A673 (cell line): ENCODE measurements at regions not wholly inside any gene's neighbourhood (a gene's known extent, or its start where the extent isn't known, plus 50 kb on each side); places are given as distances from the start of the nearest gene placed in this dataset.

Experiments
- BruUV-seq: library from RNA; stranded (reverse); fragments of 400-500 nt; replicated peaks from 2 replicates; lab custom pipeline; 2021; lab: Mats Ljungman, UMichigan
- CTCF ChIA-PET: fragments of 300-600 bp; sonication (Branson Sonifier 250); formaldehyde crosslinking; loops from one replicate; lab custom pipeline; 2022; ENCODE audit warnings: antibody characterized with exemption; lab: Charles Lee
- POLR2A ChIA-PET: fragments of 300-600 bp; sonication (Branson Sonifier 250); formaldehyde crosslinking; loops from one replicate; lab custom pipeline; 2022; ENCODE audit warnings: antibody characterized with exemption; ENCODE audit not compliant: low non-redundant PET; lab: Charles Lee
- DNase-seq: peaks from one replicate; pipeline ENCODE4 v3.0.0-alpha.2; 2015; ENCODE audit warnings: low spot score
- H3K27ac ChIP-seq: fragments of 200-600 bp; sonication (generic); 2 replicates; pipeline ENCODE4 v1.5.1; 2016; ENCODE audit warnings: mixed run types, low read depth, mild to moderate bottlenecking, mixed read lengths, antibody characterized with exemption, low read length; ENCODE audit not compliant: poor library complexity, severe bottlenecking
- H3K27me3 ChIP-seq: fragments of 200-600 bp; sonication (generic); replicated peaks from 2 replicates; pipeline ENCODE4 v1.6.1; 2017; ENCODE audit warnings: mixed run types, low read depth, mild to moderate bottlenecking, mixed read lengths, antibody characterized with exemption, low read length; ENCODE audit not compliant: insufficient read depth, poor library complexity
- H3K36me3 ChIP-seq: fragments of 200-600 bp; sonication (generic); 2 replicates; pipeline ENCODE4 v1.6.1; 2016; ENCODE audit warnings: mixed run types, mild to moderate bottlenecking, mixed read lengths, antibody characterized with exemption, low read length; ENCODE audit not compliant: insufficient read depth, poor library complexity, severe bottlenecking
- H3K4me1 ChIP-seq: fragments of 200-600 bp; sonication (generic); 2 replicates; pipeline ENCODE4 v1.6.1; 2017; ENCODE audit warnings: mixed run types, mild to moderate bottlenecking, mixed read lengths, antibody characterized with exemption, low read length; ENCODE audit not compliant: insufficient read depth, poor library complexity, severe bottlenecking
- H3K4me3 ChIP-seq: fragments of 200-600 bp; sonication (generic); 2 replicates; pipeline ENCODE4 v1.5.1; 2016; ENCODE audit warnings: low read depth, mixed run types, mild to moderate bottlenecking, mixed read lengths, low read length; ENCODE audit not compliant: poor library complexity, severe bottlenecking
- H3K9me3 ChIP-seq: fragments of 200-600 bp; sonication (generic); 2 replicates; pipeline ENCODE4 v1.6.1; 2016; ENCODE audit warnings: mixed run types, low read depth, mild to moderate bottlenecking, mixed read lengths, antibody characterized with exemption, low read length; ENCODE audit not compliant: poor library complexity, severe bottlenecking
- EZH2 ChIP-seq: fragments of 200-600 bp; sonication (generic); IDR thresholded peaks from 2 replicates; pipeline ENCODE4 v1.6.1; 2017; ENCODE audit warnings: borderline replicate concordance, low read depth, mild to moderate bottlenecking, mixed read lengths, antibody characterized with exemption, low read length; ENCODE audit not compliant: poor library complexity, severe bottlenecking
- intact Hi-C: fragments of 100-400 bp; cut with micrococcal nuclease; formaldehyde crosslinking; loops from one replicate; pipeline ENCODE4 v1.10.0; 2022; ENCODE audit not compliant: unreplicated experiment
- TF ChIP-seq, protein P1 (sequence below): fragments of 300-800, 200-600 bp; sonication (generic); conservative IDR thresholded peaks from 2 replicates; pipeline ENCODE4 v1.5.1; 2017; ENCODE audit warnings: low read depth, mild to moderate bottlenecking, antibody characterized with exemption, low read length, moderate library complexity, mixed read lengths

DNA sequence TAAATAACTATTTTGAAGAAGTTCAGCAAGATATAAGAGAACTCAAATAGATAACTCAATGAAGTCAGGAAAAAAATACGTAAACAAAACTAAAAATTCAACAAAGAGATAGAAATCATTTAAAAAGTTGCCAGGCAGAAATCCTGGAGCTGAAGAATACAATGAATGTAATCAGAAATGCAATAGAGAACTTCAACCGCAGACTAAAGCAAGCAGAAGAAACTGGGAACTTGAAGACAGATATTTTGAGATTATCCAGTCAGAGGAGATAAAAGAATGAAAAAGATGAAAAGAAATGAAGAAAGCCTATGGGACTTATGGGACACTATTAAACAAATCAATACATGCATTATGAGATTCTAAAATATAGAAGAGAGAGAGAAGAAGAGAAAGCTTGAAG lies 129.1 kb upstream of the LPAR1 start:
- intact Hi-C loops = no loop called here

DNA sequence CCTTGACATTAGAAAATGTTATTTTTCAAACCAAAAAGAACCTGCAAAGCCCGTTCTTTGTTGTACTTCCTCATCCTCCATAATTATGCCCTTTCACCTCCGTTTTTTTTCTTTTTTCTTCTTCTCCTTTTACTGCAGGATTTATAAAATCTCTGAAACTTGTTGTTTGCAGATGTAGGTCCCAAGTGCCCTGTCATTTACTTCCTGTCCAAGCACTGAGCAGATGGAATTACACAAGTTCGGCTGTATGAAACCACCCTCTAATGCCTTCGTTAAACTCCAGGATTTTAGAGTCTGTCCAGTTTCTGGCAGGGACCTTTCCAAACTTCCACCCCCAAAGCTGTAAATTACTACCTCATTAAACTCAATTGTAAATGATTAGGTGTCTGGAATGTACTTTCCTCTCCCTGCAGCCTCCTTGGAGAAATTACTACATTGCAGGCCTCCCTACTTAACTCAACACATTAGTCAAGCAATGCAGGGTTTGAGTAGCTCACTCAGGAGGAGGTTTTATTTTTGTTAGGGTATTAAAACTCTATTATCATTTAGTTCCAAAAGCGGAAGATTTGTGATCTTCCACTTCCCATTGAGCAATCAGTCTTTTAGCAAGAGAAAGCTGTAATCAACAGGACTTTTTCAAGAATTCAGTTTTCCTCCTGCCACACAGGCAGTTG lies 125.6 kb upstream of the LPAR1 start:
- POLR2A ChIA-PET = no interaction called here
- intact Hi-C loops = no loop called here
- DNase-seq = peak; percentile 82
- no TSS peak for BruUV-seq
- Histone ChIP-seq H3K4me3 (no peak overlapping the region), H3K4me1 (peaks cover 23% of the 10 kb centered on the region), H3K36me3 (no peaks in the 10 kb centered on the region), H3K27me3 (no peaks in the 10 kb centered on the region), H3K9me3 (peaks cover 12% of the 10 kb centered on the region), H3K27ac (peak overlapping the region; percentile 48)
- CTCF ChIA-PET = no interaction called here
- TF ChIP-seq EZH2 = no peak
- TF ChIP-seq, protein P1, sequence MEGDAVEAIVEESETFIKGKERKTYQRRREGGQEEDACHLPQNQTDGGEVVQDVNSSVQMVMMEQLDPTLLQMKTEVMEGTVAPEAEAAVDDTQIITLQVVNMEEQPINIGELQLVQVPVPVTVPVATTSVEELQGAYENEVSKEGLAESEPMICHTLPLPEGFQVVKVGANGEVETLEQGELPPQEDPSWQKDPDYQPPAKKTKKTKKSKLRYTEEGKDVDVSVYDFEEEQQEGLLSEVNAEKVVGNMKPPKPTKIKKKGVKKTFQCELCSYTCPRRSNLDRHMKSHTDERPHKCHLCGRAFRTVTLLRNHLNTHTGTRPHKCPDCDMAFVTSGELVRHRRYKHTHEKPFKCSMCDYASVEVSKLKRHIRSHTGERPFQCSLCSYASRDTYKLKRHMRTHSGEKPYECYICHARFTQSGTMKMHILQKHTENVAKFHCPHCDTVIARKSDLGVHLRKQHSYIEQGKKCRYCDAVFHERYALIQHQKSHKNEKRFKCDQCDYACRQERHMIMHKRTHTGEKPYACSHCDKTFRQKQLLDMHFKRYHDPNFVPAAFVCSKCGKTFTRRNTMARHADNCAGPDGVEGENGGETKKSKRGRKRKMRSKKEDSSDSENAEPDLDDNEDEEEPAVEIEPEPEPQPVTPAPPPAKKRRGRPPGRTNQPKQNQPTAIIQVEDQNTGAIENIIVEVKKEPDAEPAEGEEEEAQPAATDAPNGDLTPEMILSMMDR = no peak

More for the DNA sequence above, 129.1 kb upstream of the LPAR1 start:
- H3K36me3 ChIP-seq = no peaks in the 10 kb centered on the region
- TF ChIP-seq, protein P1 = no peak
- no peak for TF ChIP-seq EZH2
- DNase-seq = no peak
- H3K9me3 ChIP-seq = peaks cover 16% of the 10 kb centered on the region
- no peaks in the 10 kb centered on the region for H3K27me3 ChIP-seq
- no peak overlapping the region for H3K4me3 ChIP-seq
- no TSS peak for BruUV-seq
- ChIA-PET POLR2A (interaction anchor here (0.6 kb wide), 1 partner anchor 486 kb away, joined by 3 read pairs; no protein-coding TSS in a partner anchor), CTCF (no interaction called here)
- H3K27ac ChIP-seq = no peak overlapping the region
- peaks cover 23% of the 10 kb centered on the region for H3K4me1 ChIP-seq

DNA sequence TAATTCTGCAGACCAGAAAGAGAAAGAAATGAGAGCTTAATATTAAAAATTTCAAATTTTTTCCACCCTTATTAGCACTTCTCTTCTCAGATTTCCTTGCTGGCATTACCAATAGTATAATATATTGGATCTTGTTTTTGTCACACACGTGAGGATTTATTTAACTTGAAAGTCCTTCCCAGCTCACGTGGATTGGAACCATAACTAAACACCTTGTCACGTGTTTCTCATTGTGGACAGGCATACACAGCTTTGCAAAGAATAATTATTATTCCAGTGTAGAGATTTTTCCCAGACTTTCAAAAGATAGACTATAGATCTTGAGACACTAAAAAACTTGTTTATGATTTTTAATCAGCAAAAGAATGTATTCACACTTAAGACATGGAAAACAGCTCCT lies 123.8 kb upstream of the LPAR1 start:
- POLR2A ChIA-PET = no interaction called here
- no peak for DNase-seq
- intact Hi-C loops = no loop called here

More for the DNA sequence above, 123.8 kb upstream of the LPAR1 start:
- CTCF ChIA-PET = no interaction called here
- H3K4me3 ChIP-seq = no peak overlapping the region
- no TSS peak for BruUV-seq
- H3K9me3 ChIP-seq = peaks cover 6% of the 10 kb centered on the region
- H3K27me3 ChIP-seq = no peaks in the 10 kb centered on the region
- peaks cover 23% of the 10 kb centered on the region for H3K4me1 ChIP-seq
- TF ChIP-seq, protein P1 = no peak
- TF ChIP-seq EZH2 = no peak
- no peaks in the 10 kb centered on the region for H3K36me3 ChIP-seq
- H3K27ac ChIP-seq = no peak overlapping the region
